ENCODE measurements at regions not wholly inside any gene's neighbourhood (a gene's known extent, or its start where the extent isn't known, plus 50 kb on each side); places are given as distances from the start of the nearest gene placed in this dataset.

GRCh38 chr2:196233021-196233804, 61.8 kb upstream of the STK17B start:
- H3K27ac ChIP-seq, result peak overlapping the region; percentile 50 to 55
- DNase-seq (ENCODE audit: low spot score), result no peak
- TF ChIP-seq CTCF (IDR thresholded peaks at IDR 0.05), result no peak
- peak overlapping the region; percentile 18 for H3K4me3 ChIP-seq

GRCh38 chr2:196233805-196234475, 62.6 kb upstream of the STK17B start:
- DNase-seq (ENCODE audit: low spot score), result no peak
- TF ChIP-seq CTCF (IDR thresholded peaks at IDR 0.05), result no peak
- H3K27ac ChIP-seq, result peak overlapping the region; percentile 50 to 55

GRCh38 chr2:196234672-196235071, 63.3 kb upstream of the STK17B start:
- H3K4me3 ChIP-seq, result no peak overlapping the region
- no peak overlapping the region for H3K27ac ChIP-seq
- no peak for TF ChIP-seq CTCF (IDR thresholded peaks at IDR 0.05)
- DNase-seq (ENCODE audit: low spot score), result no peak

More at GRCh38 chr2:196233805-196234475, 62.6 kb upstream of the STK17B start:
- no peak overlapping the region for H3K4me3 ChIP-seq

GRCh38 chr2:196238836-196239380, 67.5 kb upstream of the STK17B start:
- peak overlapping the region in 1 of 2 donors; percentile 29 for H3K27ac ChIP-seq
- DNase-seq (ENCODE audit: low spot score), result no peak
- TF ChIP-seq CTCF (IDR thresholded peaks at IDR 0.05), result no peak
- H3K4me3 ChIP-seq, result no peak overlapping the region

GRCh38 chr2:196239622-196240587, 68.5 kb upstream of the STK17B start:
- Histone ChIP-seq H3K4me3 (no peak overlapping the region), H3K27ac (peak overlapping the region in 1 of 2 donors; percentile 29)
- no peak for TF ChIP-seq CTCF (IDR thresholded peaks at IDR 0.05)
- no peak for DNase-seq (ENCODE audit: low spot score)

- TF ChIP-seq CTCF (IDR thresholded peaks at IDR 0.05), result no peak
- H3K27ac ChIP-seq, result peak overlapping the region in 1 of 2 donors; percentile 67
- DNase-seq (ENCODE audit: low spot score), result no peak
- no peak overlapping the region for H3K4me3 ChIP-seq
Measured at GRCh38 chr2:196241175-196241574, 69.8 kb upstream of the STK17B start.

Data from coronary artery (tissue), 2 donors.